ENCODE measurements at regions not wholly inside any gene's neighbourhood (a gene's known extent, or its start where the extent isn't known, plus 50 kb on each side); places are given as distances from the start of the nearest gene placed in this dataset.

DNA sequence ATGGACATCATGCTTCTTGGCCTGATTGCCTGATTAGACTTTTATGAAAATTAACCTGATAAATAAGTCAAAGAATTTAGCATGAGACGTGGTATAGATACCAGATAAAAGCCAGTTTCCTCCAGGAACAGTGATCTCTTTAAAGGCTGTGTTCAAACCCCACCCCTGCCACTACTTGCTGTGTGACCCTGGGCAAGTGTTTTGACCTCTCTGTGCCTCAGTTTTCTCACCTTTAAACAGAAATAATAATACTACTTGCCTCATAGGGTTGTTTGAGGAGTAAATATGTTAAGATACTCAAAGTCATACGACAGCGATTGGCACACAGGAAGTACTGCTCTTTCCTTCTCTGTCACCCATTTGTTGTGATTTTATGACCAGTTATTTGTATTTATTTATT lies 115.5 kb downstream of the MAF start:
- TF ChIP-seq, protein P1, sequence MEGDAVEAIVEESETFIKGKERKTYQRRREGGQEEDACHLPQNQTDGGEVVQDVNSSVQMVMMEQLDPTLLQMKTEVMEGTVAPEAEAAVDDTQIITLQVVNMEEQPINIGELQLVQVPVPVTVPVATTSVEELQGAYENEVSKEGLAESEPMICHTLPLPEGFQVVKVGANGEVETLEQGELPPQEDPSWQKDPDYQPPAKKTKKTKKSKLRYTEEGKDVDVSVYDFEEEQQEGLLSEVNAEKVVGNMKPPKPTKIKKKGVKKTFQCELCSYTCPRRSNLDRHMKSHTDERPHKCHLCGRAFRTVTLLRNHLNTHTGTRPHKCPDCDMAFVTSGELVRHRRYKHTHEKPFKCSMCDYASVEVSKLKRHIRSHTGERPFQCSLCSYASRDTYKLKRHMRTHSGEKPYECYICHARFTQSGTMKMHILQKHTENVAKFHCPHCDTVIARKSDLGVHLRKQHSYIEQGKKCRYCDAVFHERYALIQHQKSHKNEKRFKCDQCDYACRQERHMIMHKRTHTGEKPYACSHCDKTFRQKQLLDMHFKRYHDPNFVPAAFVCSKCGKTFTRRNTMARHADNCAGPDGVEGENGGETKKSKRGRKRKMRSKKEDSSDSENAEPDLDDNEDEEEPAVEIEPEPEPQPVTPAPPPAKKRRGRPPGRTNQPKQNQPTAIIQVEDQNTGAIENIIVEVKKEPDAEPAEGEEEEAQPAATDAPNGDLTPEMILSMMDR (conservative IDR thresholded peaks at IDR 0.05): no peak
- Mint-ChIP-seq H3K27ac (ENCODE audit: unreplicated experiment) (no peak overlapping the region), H3K36me3 (ENCODE audit: low read depth) (no peaks in the 10 kb centered on the region), H3K4me1 (no peaks in the 10 kb centered on the region), H3K4me3 (no peak overlapping the region), H3K9me3 (peaks cover 3% of the 10 kb centered on the region), H3K27me3 (ENCODE audit: low read depth) (peaks cover 15% of the 10 kb centered on the region)
- DNase-seq (ENCODE audit: low read depth, low spot score): no peak

DNA sequence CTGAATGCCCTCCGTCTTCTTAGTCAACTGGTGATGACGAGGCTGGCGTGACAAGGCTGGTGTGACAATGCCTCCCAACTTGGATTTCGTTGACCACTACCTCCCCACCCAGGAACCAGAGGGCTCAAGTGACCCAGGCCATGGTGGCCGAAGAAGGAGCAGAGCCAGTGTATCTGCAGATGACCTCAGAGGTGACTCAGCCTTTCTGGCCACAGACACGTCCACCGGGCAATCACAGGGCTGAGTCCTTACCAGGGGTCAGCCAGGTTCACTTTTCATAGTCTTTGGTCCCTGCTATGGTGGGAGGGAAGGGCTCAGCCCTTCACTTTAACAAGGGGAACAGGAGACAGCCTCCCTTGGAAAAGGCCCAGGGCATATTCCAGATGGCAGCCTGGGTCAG lies 116.3 kb downstream of the MAF start:
- Mint-ChIP-seq H3K27ac (ENCODE audit: unreplicated experiment) (no peak overlapping the region), H3K27me3 (ENCODE audit: low read depth) (peaks cover 14% of the 10 kb centered on the region), H3K4me1 (no peaks in the 10 kb centered on the region), H3K4me3 (no peak overlapping the region), H3K9me3 (peaks cover 3% of the 10 kb centered on the region), H3K36me3 (ENCODE audit: low read depth) (no peaks in the 10 kb centered on the region)
- DNase-seq (ENCODE audit: low read depth, low spot score): no peak
- TF ChIP-seq, protein P1 (conservative IDR thresholded peaks at IDR 0.05): no peak

DNA sequence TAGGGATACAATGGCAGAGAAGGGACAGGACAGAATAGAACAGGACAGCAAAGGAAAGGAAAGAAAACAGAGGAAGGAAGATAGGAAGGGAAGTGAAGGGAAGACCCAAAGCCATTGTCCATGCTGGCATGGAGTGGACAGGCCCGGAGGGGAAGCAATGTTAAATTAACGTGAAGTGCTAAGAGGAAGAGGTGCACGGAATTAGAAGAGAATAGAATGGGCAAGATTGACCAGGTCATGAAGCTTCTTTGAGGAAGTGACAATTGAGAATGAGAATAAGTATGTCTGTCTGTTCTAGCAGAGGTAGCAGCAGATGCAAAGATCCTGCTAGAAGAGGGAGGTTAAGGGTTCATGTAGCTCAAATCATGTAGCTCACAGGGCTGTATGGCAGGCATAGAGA lies 117.2 kb downstream of the MAF start:
- Mint-ChIP-seq H3K9me3 (no peaks in the 10 kb centered on the region), H3K4me1 (no peaks in the 10 kb centered on the region), H3K36me3 (ENCODE audit: low read depth) (no peaks in the 10 kb centered on the region), H3K27ac (ENCODE audit: unreplicated experiment) (no peak overlapping the region), H3K27me3 (ENCODE audit: low read depth) (peaks cover 10% of the 10 kb centered on the region), H3K4me3 (no peak overlapping the region)
- TF ChIP-seq, protein P1 (conservative IDR thresholded peaks at IDR 0.05): no peak
- no peak for DNase-seq (ENCODE audit: low read depth, low spot score)

DNA sequence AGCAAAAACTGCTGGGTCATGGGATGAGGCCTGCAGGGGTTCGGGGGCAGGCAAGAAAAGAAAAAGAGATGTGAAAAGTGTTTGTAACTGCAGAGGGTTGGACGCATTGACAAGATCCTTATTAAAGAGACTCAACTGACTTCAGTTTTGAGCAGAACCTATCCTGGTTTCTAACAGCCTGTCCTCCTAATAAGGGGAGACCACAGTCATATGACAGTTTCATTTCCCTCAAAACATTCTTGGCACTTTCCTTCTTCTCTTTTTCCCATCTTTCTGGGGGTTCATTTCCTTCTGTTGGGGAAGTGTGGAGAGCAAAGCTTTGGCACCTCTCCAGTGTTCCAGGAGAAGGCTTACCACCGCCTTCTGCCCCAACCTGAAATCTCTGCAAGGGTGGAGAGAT lies 118.5 kb downstream of the MAF start:
- H3K27me3 Mint-ChIP-seq (ENCODE audit: low read depth): peaks cover 10% of the 10 kb centered on the region
- no peak overlapping the region for H3K27ac Mint-ChIP-seq (ENCODE audit: unreplicated experiment)
- H3K9me3 Mint-ChIP-seq: no peaks in the 10 kb centered on the region

DNA sequence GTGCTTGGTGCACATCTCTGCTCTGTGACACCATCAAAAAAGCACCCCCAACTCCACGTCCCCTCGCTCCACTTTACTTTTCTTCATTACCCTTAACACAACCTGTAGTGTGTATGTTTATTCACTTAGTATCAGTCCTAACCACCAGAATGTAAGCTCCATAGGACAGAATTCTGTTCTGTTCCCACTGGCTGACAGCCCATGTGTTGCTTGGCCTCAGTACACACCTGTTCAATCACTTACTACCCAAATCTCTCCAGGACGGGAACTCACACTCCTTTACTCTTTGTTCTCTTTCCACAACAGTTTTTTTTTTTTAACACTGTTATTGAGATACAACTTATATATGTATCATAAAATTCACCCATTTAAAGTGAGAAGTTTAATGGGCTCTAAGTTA lies 119.6 kb downstream of the MAF start:
- no peak overlapping the region for H3K4me3 Mint-ChIP-seq
- no peak for DNase-seq (ENCODE audit: low read depth, low spot score)
- no peaks in the 10 kb centered on the region for H3K4me1 Mint-ChIP-seq
- peaks cover 10% of the 10 kb centered on the region for H3K27me3 Mint-ChIP-seq (ENCODE audit: low read depth)
- H3K9me3 Mint-ChIP-seq: no peaks in the 10 kb centered on the region
- H3K36me3 Mint-ChIP-seq (ENCODE audit: low read depth): no peaks in the 10 kb centered on the region
- no peak overlapping the region for H3K27ac Mint-ChIP-seq (ENCODE audit: unreplicated experiment)
- TF ChIP-seq, protein P1 (conservative IDR thresholded peaks at IDR 0.05): no peak

More for the DNA sequence above, 118.5 kb downstream of the MAF start:
- Mint-ChIP-seq H3K4me3 (no peak overlapping the region), H3K4me1 (no peaks in the 10 kb centered on the region), H3K36me3 (ENCODE audit: low read depth) (no peaks in the 10 kb centered on the region)
- no peak for DNase-seq (ENCODE audit: low read depth, low spot score)
- TF ChIP-seq, protein P1 (conservative IDR thresholded peaks at IDR 0.05): no peak

DNA sequence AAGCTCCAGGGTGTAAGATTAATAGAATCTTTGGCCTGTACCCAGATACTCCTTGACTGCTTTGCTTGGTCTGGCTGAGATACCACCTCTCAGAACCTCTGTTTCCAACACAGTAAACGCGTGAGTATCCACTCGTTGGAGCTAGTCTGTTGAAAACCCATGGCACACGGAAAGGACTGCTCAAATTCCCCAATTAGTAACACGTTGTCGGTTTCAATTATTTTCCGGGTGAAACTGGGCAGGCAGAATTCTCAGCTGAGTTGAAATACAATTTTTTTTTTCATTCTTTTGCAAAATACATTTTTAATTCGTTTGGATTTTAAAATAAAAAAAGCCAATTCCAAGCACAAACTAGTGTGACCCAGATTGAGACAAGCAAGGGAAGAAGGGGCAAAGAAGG lies 120.5 kb downstream of the MAF start:
- Mint-ChIP-seq H3K36me3 (ENCODE audit: low read depth) (no peaks in the 10 kb centered on the region), H3K4me1 (no peaks in the 10 kb centered on the region), H3K4me3 (no peak overlapping the region), H3K27ac (ENCODE audit: unreplicated experiment) (no peak overlapping the region), H3K9me3 (no peaks in the 10 kb centered on the region), H3K27me3 (ENCODE audit: low read depth) (peaks cover 10% of the 10 kb centered on the region)
- DNase-seq (ENCODE audit: low read depth, low spot score): no peak
- TF ChIP-seq, protein P1 (conservative IDR thresholded peaks at IDR 0.05): no peak
